Epithelial cell of esophagus (primary cell): ENCODE measurements at regions not wholly inside any gene's neighbourhood (a gene's known extent, or its start where the extent isn't known, plus 50 kb on each side); places are given as distances from the start of the nearest gene placed in this dataset.

Source experiments
- DNase-seq: peaks from one replicate; pipeline ENCODE4 v3.0.0; 2010; ENCODE audit warnings: low read depth
- H3K4me3 ChIP-seq: 2 replicates; pipeline ENCODE4 v1.5.1; 2011; ENCODE audit warnings: mild to moderate bottlenecking, low read length, control low read depth
- CTCF ChIP-seq: IDR thresholded peaks from 2 replicates; pipeline ENCODE4 v1.5.1; 2011; ENCODE audit warnings: low read depth, mild to moderate bottlenecking, low read length, control low read depth, inconsistent platforms; ENCODE audit not compliant: insufficient read depth; ENCODE audit errors: missing control alignments

- TF ChIP-seq CTCF: no peak
- H3K4me3 ChIP-seq: no peak overlapping the region
- DNase-seq: peak; percentile 44
Observed at GRCh38 chr18:5620289-5620688, 76.5 kb upstream of the EPB41L3 start.

DNA sequence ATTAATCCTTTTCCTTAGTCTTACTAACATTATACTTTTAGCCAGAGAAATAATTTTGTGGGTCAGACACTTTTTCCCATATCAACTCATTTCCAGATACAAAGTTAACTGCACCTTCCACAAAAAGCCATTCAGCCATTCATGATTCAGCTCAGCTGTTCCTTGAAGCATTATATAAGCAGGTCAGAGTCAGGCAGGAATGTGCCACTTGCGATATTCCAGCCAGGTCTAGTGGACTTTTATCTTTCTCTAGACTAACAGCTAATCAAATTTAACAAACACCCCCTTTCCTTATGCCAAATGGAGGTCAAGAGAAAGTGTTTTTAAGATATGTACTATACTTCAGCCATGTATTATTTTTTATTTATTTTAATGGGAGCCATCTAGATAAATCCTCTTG is 75.6 kb upstream of the EPB41L3 start:
- H3K4me3 ChIP-seq: no peak overlapping the region
- TF ChIP-seq CTCF: no peak
- no peak for DNase-seq

GRCh38 chr18:5618047-5618688 is 74.4 kb upstream of the EPB41L3 start:
- no peak for TF ChIP-seq CTCF
- no peak for DNase-seq
- H3K4me3 ChIP-seq: no peak overlapping the region

DNA sequence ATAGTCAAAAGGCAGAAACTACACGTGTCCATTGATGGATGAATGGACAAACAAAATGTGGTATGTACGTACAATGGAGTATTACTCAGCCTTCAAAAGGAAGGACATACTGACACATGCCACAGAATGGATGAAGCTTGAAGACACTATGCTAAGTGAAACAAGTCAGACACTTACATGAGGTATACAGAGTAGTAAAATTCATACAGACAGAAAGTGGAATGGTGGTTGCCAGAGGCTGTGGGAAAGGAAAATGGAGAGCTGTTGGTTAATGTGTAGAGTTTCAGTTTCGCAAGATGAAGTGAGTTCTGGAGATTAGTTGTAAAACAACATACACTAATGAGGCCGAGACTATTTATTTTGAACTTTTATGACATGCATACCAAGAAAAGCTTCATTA is 67.4 kb upstream of the EPB41L3 start:
- DNase-seq: no peak
- no peak overlapping the region for H3K4me3 ChIP-seq
- no peak for TF ChIP-seq CTCF

DNA sequence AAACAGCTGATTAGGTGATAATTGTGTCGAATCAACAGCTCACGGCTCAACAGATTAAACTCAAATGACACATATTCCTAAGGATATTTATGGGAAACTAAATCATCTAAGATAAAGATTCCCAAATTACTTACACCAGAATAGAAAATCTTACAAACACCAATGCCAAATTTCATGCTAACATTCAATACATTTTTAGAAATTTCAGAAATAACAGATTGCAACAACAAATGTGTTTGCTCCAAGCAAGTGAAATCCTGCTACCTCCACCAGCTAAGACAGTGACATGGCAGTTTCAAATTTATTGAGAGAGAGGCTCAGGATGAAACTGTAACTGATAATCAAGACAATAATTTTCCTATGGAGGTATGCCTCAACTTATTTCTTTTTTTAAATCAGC is 65.0 kb upstream of the EPB41L3 start:
- no peak for DNase-seq
- no peak for TF ChIP-seq CTCF

GRCh38 chr18:5606951-5607350 is 63.2 kb upstream of the EPB41L3 start:
- TF ChIP-seq CTCF: no peak
- no peak overlapping the region for H3K4me3 ChIP-seq
- no peak for DNase-seq

More for the DNA sequence above, 65.0 kb upstream of the EPB41L3 start:
- H3K4me3 ChIP-seq: no peak overlapping the region

DNA sequence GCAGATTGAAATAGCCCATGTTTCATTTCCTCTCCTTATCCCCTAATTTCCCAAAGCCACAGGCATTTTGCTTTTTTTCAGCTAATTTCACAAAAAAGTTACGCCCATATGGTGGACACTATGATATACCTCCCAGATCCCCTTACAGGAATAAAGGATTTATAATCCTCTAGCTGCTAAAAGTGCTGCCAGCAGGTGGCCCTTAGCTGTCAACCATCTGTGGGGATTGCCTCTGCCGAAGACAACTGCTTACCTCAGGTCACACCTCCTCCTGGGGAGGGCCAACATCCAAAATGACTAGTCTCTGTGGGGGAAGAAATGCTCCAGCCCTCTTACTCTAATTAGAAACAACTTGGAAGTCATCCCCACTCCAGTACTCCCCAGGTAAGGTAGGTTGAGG is 61.0 kb upstream of the EPB41L3 start:
- no peak for DNase-seq
- H3K4me3 ChIP-seq: no peak overlapping the region
- no peak for TF ChIP-seq CTCF
